K562 (cell line): ENCODE measurements at regions not wholly inside any gene's neighbourhood (a gene's known extent, or its start where the extent isn't known, plus 50 kb on each side); places are given as distances from the start of the nearest gene placed in this dataset.

ENCODE experiments used
- ATAC-seq: fragments of 200-7000 bp; cut with Tn5 transposase; 3 replicates; pipeline ENCODE4 v1.9.1; 2020; ENCODE audit warnings: moderate library complexity
- BruUV-seq: library from RNA; stranded (reverse); fragments of 400-500 nt; replicated peaks from 2 replicates; lab custom pipeline; 2021; lab: Mats Ljungman, UMichigan
- CTCF ChIA-PET: fragments of 300-600 bp; formaldehyde crosslinking; extraction: SDS; loops from one replicate; lab custom pipeline; 2021; ENCODE audit warnings: low intra/inter-chr PET ratio; lab: Yijun Ruan, JAX
- POLR2A ChIA-PET: fragments of 300-600, 350-650 bp; sonication (Branson Sonifier 250); formaldehyde crosslinking; extraction: SDS; loops from one replicate; lab custom pipeline; 2021; ENCODE audit warnings: antibody characterized with exemption, inconsistent platforms; lab: Yijun Ruan, JAX
- DNase-seq, 4 experiments: peaks; one replicate each; pipeline versions ENCODE4 v3.0.0 to v3.0.0-alpha.2; 2011 to 2018; ENCODE audit warnings: low spot score in 3 of 4, mixed read lengths in 3 of 4; ENCODE audit errors: extremely low read depth in 1 of 4
- FAIRE-seq: peaks from 2 replicates; lab custom pipeline; 2011; peaks lifted over from hg19 to GRCh38; lab: Jason Lieb, UNC
- H2AFZ ChIP-seq: 2 replicates; pipeline ENCODE4 v1.6.0; 2011; ENCODE audit warnings: low read depth, low read length, control low read depth, inconsistent platforms
- H3K27ac ChIP-seq: fragments of 200-600 bp; 3 replicates; pipeline ENCODE4 v1.8.0; 2011; ENCODE audit warnings: low read depth, mild to moderate bottlenecking, control low read depth, inconsistent platforms, low read length, moderate library complexity, mixed read lengths; ENCODE audit errors: extremely low read depth
- H3K27me3 ChIP-seq, 2 experiments: fragments of 300-600 bp in 1 of 2; 2 replicates in 1 of 2; 3 replicates in 1 of 2; pipeline versions ENCODE4 v1.6.0 to v1.8.0; 2011; ENCODE audit warnings: inconsistent platforms in 2 of 2, low read length in 2 of 2, mild to moderate bottlenecking in 1 of 2, mixed read lengths in 1 of 2, moderate library complexity in 1 of 2; ENCODE audit not compliant: control insufficient read depth in 2 of 2, insufficient read depth in 2 of 2
- H3K36me3 ChIP-seq: fragments of 300-600 bp; 3 replicates; pipeline ENCODE4 v1.8.0; 2011; ENCODE audit warnings: mild to moderate bottlenecking, low read length, inconsistent platforms; ENCODE audit not compliant: control insufficient read depth, insufficient read depth
- H3K4me1 ChIP-seq, 2 experiments: fragments of 200-600 bp in 1 of 2; replicated peaks in 1 of 2; 2 replicates in 1 of 2; 3 replicates in 1 of 2; pipeline versions ENCODE4 v1.5.1 to v1.8.0; 2011; ENCODE audit warnings: inconsistent platforms in 2 of 2, low read length in 2 of 2, mild to moderate bottlenecking in 1 of 2, mixed read lengths in 1 of 2, moderate library complexity in 1 of 2; ENCODE audit not compliant: control insufficient read depth in 2 of 2, insufficient read depth in 2 of 2
- H3K4me2 ChIP-seq: 2 replicates; pipeline ENCODE4 v1.6.1; 2011; ENCODE audit warnings: low read length, control low read depth, inconsistent platforms, mixed read lengths; ENCODE audit not compliant: insufficient read depth
- H3K4me3 ChIP-seq: fragments of 200-600 bp; sonication (generic), shearing (Covaris generic); 2 replicates; pipeline ENCODE4 v1.5.1; 2016; ENCODE audit warnings: control low read depth, inconsistent platforms
- H3K79me2 ChIP-seq: fragments of 200-600 bp; 3 replicates; pipeline ENCODE4 v1.8.0; 2011; ENCODE audit warnings: low read length, inconsistent platforms; ENCODE audit not compliant: control insufficient read depth, insufficient read depth
- H3K9ac ChIP-seq, 2 experiments: 2 replicates each; pipeline versions ENCODE4 v1.6.0 to v1.6.1; 2011; ENCODE audit warnings: low read depth in 2 of 2, low read length in 2 of 2, control low read depth in 1 of 2, inconsistent platforms in 1 of 2, mild to moderate bottlenecking in 1 of 2, mixed read lengths in 1 of 2; ENCODE audit not compliant: insufficient read depth in 1 of 2
- H3K9me1 ChIP-seq: one replicate; pipeline ENCODE4 v1.6.0; 2011; ENCODE audit warnings: inconsistent platforms, mild to moderate bottlenecking, low read length, moderate library complexity; ENCODE audit not compliant: control insufficient read depth, insufficient read depth
- H3K9me3 ChIP-seq: replicated peaks from 2 replicates; pipeline ENCODE4 v1.5.1; 2011; ENCODE audit warnings: low read depth, low read length, inconsistent platforms; ENCODE audit not compliant: control insufficient read depth, insufficient read depth
- H4K20me1 ChIP-seq: replicated peaks from 2 replicates; pipeline ENCODE4 v1.6.1; 2011; ENCODE audit warnings: low read length, inconsistent platforms, mixed read lengths; ENCODE audit not compliant: control insufficient read depth, insufficient read depth
- COPS2 ChIP-seq: fragments of 450-650 bp; conservative IDR thresholded peaks from 2 replicates; pipeline ENCODE4 v1.6.1; 2016; ENCODE audit warnings: mild to moderate bottlenecking, moderate library complexity
- HDGF ChIP-seq: fragments of 450-650 bp; IDR thresholded peaks from 2 replicates; pipeline ENCODE4 v1.6.1; 2016
- HIVEP1 ChIP-seq: fragments of 250-450 bp; sonication (Bioruptor Pico); IDR thresholded peaks from 2 replicates; pipeline ENCODE4 v1.4.0; 2020; ENCODE audit warnings: mild to moderate bottlenecking
- HNRNPH1 ChIP-seq: fragments of 200-400 bp; formaldehyde crosslinking; optimal IDR thresholded peaks from 2 replicates; pipeline ENCODE3; 2017; ENCODE audit warnings: low read depth, mild to moderate bottlenecking, low read length, moderate library complexity
- KDM5B ChIP-seq: fragments of 200-600 bp; sonication (generic); IDR thresholded peaks from 2 replicates; pipeline ENCODE4 v1.6.1; 2012; ENCODE audit warnings: low read depth, mild to moderate bottlenecking, moderate library complexity, low read length, control low read depth, inconsistent platforms; ENCODE audit not compliant: insufficient replicate concordance
- NFATC3 ChIP-seq: fragments of 450-650 bp; IDR thresholded peaks from 2 replicates; pipeline ENCODE4 v1.6.1; 2017; ENCODE audit warnings: mild to moderate bottlenecking
- POLR3G ChIP-seq: IDR thresholded peaks from 2 replicates; pipeline ENCODE4 v1.6.1; 2011; ENCODE audit not compliant: insufficient read length, insufficient replicate concordance; ENCODE audit errors: extremely low read depth
- PRMT5 ChIP-seq: sonication (generic); formaldehyde crosslinking; IDR thresholded peaks from 2 replicates; pipeline ENCODE4 v1.5.0; 2020; ENCODE audit warnings: missing genetic modification reagents
- RHOXF2B ChIP-seq: fragments of 250-450 bp; sonication (Bioruptor Pico); conservative IDR thresholded peaks from 2 replicates; pipeline ENCODE4 v1.5.1; 2021
- U2AF2 ChIP-seq: fragments of 200-400 bp; formaldehyde crosslinking; optimal IDR thresholded peaks from 2 replicates; pipeline ENCODE3; 2017; ENCODE audit warnings: low read depth, mild to moderate bottlenecking, low read length
- WGBS: fragments of 100-300 bp; shearing (Covaris generic); methylation state at CpG from one replicate; pipeline ENCODE4 v1.1.6; 2016; ENCODE audit warnings: low coverage, mixed read lengths; ENCODE audit not compliant: insufficient coverage; ENCODE audit errors: missing lambda C conversion rate; 5-methylcytosine and 5-hydroxymethylcytosine counted together
- in situ Hi-C: fragments of 300-500 bp; cut with MboI; formaldehyde crosslinking; loops from 4 replicates; pipeline ENCODE4 v1.15.0; 2018; ENCODE audit warnings: inconsistent platforms, mixed read lengths
- intact Hi-C: fragments of 100-400 bp; cut with micrococcal nuclease; formaldehyde crosslinking; loops from 2 replicates; pipeline ENCODE4 v1.14.2; 2022
- TF ChIP-seq, protein P1 (sequence below), 2 experiments: fragments of 450-650 bp in 1 of 2; sonication (generic) in 1 of 2; formaldehyde crosslinking in 1 of 2; IDR thresholded peaks in 1 of 2; conservative IDR thresholded peaks in 1 of 2; 2 replicates each; pipeline versions ENCODE4 v1.6.1 to v1.8.1; 2016 to 2023; ENCODE audit warnings: mild to moderate bottlenecking in 2 of 2, moderate library complexity in 2 of 2, inconsistent platforms in 1 of 2, missing genetic modification reagents in 1 of 2
- TF ChIP-seq, protein P2 (sequence below): sonication (generic); formaldehyde crosslinking; IDR thresholded peaks from 2 replicates; pipeline ENCODE4 v1.8.1; 2022; ENCODE audit warnings: missing genetic modification reagents
- TF ChIP-seq, protein P3 (sequence below): fragments of 450-650 bp; formaldehyde crosslinking; IDR thresholded peaks from 2 replicates; pipeline ENCODE4 v1.4.0; 2020; ENCODE audit warnings: mild to moderate bottlenecking, moderate library complexity

DNA sequence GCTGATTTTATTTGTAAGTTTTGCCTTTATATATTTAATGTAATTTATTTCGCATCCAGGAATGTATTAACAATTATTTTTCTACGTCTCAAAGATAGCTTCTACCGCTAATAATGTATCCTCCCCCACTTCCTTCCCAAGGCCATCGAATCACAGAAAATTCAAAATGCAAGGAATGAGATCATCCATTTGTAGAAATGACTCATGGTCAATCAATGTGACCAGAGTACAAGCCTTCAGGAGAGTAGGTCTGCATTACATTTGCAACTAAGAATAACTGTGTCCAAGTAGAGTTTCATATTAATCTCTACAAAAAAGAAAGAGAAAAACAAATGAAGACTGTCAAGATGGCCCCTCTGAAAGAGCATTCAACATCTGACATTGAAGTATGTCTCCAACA lies 205.9 kb upstream of the PHF14 start:
- Histone ChIP-seq H4K20me1 (0 out of 2 replicates have a peak, but pooled peaks cover 5% of the 10 kb centered on the region), H3K9ac (no peak overlapping the region), H3K4me1 (0 out of 5 replicates have a peak, but pooled peaks cover 0 to 3% of the 10 kb centered on the region in 2 experiments), H3K79me2 (peaks cover 100% of the 10 kb centered on the region), H3K9me1 (no peaks in the 10 kb centered on the region), H3K4me3 (no peak overlapping the region), H2AFZ (no peak overlapping the region), H3K27ac (no peak overlapping the region), H3K36me3 (peaks cover 48% of the 10 kb centered on the region), H3K4me2 (no peak overlapping the region), H3K9me3 (no peaks in the 10 kb centered on the region), H3K27me3 (no peaks in the 10 kb centered on the region)
- FAIRE-seq = no peak
- BruUV-seq = no TSS peak
- TF ChIP-seq NFATC3 = no peak
- TF ChIP-seq, protein P1, sequence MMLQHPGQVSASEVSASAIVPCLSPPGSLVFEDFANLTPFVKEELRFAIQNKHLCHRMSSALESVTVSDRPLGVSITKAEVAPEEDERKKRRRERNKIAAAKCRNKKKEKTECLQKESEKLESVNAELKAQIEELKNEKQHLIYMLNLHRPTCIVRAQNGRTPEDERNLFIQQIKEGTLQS (IDR thresholded peaks at IDR 0.05) = peak; percentile 68
- TF ChIP-seq, protein P1 (CRISPR knock-in tag; conservative IDR thresholded peaks at IDR 0.05) = no peak
- intact Hi-C loops = no loop called here
- peak in 1 of 4 experiments; percentile 16 for DNase-seq
- in situ Hi-C loops = no loop called here
- WGBS = 70% methylated on average over 4 of the region's 4 CpGs
- ChIA-PET CTCF (no interaction called here), POLR2A (no interaction called here)
- ATAC-seq = no peak

DNA sequence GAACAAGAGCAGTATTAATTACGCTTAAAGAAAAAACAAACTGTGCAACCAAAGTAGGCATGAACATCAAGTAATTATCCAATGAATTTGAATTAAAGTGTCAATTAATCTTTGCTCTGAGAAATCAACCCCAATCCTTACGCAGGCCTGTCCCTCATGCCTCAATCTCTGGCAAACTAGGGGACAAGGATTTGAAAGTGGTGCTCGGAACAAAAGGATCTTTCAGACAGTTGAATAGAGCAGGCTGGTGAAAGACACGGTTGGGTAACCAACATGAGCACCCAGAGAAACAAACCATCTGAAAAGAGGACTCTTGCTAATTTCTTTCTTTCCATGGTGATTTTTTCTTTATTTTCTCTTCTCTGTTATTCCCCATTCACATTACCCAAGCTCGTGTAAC lies 203.5 kb upstream of the PHF14 start:
- no TSS peak for BruUV-seq
- in situ Hi-C loops = no loop called here
- FAIRE-seq = no peak
- TF ChIP-seq U2AF2 (no peak), COPS2 (no peak), KDM5B (no peak), POLR3G (no peak), RHOXF2B (no peak), HNRNPH1 (no peak), HIVEP1 (no peak), HDGF (no peak), PRMT5 (no peak)
- TF ChIP-seq, protein P2, sequence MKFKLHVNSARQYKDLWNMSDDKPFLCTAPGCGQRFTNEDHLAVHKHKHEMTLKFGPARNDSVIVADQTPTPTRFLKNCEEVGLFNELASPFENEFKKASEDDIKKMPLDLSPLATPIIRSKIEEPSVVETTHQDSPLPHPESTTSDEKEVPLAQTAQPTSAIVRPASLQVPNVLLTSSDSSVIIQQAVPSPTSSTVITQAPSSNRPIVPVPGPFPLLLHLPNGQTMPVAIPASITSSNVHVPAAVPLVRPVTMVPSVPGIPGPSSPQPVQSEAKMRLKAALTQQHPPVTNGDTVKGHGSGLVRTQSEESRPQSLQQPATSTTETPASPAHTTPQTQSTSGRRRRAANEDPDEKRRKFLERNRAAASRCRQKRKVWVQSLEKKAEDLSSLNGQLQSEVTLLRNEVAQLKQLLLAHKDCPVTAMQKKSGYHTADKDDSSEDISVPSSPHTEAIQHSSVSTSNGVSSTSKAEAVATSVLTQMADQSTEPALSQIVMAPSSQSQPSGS (CRISPR knock-in tag) = no peak
- TF ChIP-seq, protein P3, sequence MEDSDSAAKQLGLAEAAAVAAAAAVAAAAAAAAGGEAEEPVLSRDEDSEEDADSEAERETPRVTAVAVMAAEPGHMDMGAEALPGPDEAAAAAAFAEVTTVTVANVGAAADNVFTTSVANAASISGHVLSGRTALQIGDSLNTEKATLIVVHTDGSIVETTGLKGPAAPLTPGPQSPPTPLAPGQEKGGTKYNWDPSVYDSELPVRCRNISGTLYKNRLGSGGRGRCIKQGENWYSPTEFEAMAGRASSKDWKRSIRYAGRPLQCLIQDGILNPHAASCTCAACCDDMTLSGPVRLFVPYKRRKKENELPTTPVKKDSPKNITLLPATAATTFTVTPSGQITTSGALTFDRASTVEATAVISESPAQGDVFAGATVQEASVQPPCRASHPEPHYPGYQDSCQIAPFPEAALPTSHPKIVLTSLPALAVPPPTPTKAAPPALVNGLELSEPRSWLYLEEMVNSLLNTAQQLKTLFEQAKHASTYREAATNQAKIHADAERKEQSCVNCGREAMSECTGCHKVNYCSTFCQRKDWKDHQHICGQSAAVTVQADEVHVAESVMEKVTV (CRISPR knock-in tag) = no peak

More for the DNA sequence above, 203.5 kb upstream of the PHF14 start:
- H3K36me3 ChIP-seq = peaks cover 30% of the 10 kb centered on the region
- H3K27ac ChIP-seq = no peak overlapping the region
- H3K9ac ChIP-seq = no peak overlapping the region
- H3K4me3 ChIP-seq = no peak overlapping the region
- intact Hi-C loops = no loop called here
- no peaks in the 10 kb centered on the region for H3K27me3 ChIP-seq
- ChIA-PET POLR2A (no interaction called here), CTCF (no interaction called here)
- no peak overlapping the region for H3K4me2 ChIP-seq
- no peak overlapping the region for H2AFZ ChIP-seq
- 0 out of 2 replicates have a peak, but pooled peaks cover 5% of the 10 kb centered on the region for H4K20me1 ChIP-seq
- H3K4me1 ChIP-seq = peaks cover 0 to 3% of the 10 kb centered on the region in 2 experiments; a peak in 1 of 5 replicates
- DNase-seq (no peak), ATAC-seq (peak; percentile 13; the same call in 1 of the 3 replicates)
- WGBS = 49% methylated on average over 5 of the region's 5 CpGs
- H3K9me1 ChIP-seq = no peaks in the 10 kb centered on the region
- H3K79me2 ChIP-seq = peaks cover 100% of the 10 kb centered on the region
- H3K9me3 ChIP-seq = no peaks in the 10 kb centered on the region
